Mucosa of gallbladder (tissue), 1 donor: ENCODE measurements at regions not wholly inside any gene's neighbourhood (a gene's known extent, or its start where the extent isn't known, plus 50 kb on each side); places are given as distances from the start of the nearest gene placed in this dataset.
"Not testable (repeated sequence)": the region's sequence is repeated elsewhere in the genome, so short reads cannot be mapped to it uniquely, and the experiment has no call there.

Experiments used
- DNase-seq: peaks from one replicate; pipeline ENCODE4 v3.0.0-alpha.2; 2020; ENCODE audit warnings: low spot score
- donor health status: DM: no; HTN: no; CAD: no.

- no peak for DNase-seq
Observed at GRCh38 chr13:43946281-43946680, 66.6 kb downstream of the LACC1 start.

GRCh38 chr13:43947897-43948458 lies 68.3 kb downstream of the LACC1 start:
- DNase-seq, result no peak

- no peak for DNase-seq
Observed at GRCh38 chr13:43953370-43953769, 73.7 kb downstream of the LACC1 start.

DNA sequence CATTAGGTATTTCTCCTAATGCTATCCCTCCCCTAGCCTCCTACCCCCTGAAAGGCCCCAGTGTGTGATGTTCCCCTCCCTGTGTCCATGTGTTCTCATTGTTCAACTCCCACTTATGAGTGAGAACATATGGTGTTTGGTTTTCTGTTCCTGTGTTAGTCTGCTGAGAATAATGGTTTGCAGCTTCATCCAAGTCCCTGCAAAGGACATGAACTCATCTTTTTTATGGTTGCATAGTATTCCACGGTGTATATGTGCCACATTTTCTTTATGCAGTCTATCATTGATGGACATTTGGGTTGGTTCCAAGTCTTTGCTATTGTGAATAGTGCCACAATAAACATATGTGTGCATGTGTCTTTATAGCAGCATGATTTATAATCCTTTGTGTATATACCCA lies 77.3 kb downstream of the LACC1 start:
- DNase-seq, result not testable (repeated sequence)

DNA sequence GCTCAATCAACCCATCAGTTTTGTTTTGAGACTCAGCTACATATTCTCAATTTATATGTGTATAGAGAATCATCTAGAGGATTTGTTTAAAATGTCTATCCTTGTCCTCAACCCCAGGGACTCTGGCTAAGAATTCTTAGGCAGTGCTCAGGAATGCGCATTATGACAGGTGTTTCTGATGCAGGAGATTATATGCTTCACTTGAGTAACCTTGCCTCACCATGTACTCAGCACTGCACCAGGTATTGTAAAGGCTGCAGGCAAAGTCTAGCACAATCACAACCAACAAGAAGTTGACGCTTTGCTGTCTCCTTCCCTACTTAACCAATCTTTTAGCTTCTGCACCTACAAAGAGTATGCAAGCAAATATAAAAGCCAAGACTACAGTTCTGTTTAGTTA lies 79.6 kb downstream of the LACC1 start:
- DNase-seq, result no peak

- DNase-seq, result no peak
Observed at GRCh38 chr13:43961909-43962308, 82.2 kb downstream of the LACC1 start.

GRCh38 chr13:43963726-43964125 lies 84.0 kb downstream of the LACC1 start:
- DNase-seq, result no peak

- no peak for DNase-seq
Observed at GRCh38 chr13:43964698-43965458, 85.2 kb downstream of the LACC1 start.

GRCh38 chr13:43965459-43965845 lies 85.7 kb downstream of the LACC1 start:
- DNase-seq, result no peak

GRCh38 chr13:43968251-43968942 lies 88.7 kb downstream of the LACC1 start:
- DNase-seq, result not testable (repeated sequence)

DNA sequence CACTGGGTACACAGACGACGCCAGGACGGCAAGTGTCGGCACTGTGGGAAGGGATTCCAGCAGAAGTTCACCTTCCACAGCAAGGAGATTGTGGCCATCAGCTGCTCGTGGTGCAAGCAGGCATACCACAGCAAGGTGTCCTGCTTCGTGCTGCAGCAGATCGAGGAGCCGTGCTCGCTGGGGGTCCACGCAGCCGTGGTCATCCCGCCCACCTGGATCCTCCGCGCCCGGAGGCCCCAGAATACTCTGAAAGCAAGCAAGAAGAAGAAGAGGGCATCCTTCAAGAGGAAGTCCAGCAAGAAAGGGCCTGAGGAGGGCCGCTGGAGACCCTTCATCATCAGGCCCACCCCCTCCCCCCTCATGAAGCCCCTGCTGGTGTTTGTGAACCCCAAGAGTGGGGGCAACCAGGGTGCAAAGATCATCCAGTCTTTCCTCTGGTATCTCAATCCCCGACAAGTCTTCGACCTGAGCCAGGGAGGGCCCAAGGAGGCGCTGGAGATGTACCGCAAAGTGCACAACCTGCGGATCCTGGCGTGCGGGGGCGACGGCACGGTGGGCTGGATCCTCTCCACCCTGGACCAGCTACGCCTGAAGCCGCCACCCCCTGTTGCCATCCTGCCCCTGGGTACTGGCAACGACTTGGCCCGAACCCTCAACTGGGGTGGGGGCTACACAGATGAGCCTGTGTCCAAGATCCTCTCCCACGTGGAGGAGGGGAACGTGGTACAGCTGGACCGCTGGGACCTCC lies 89.4 kb downstream of the LACC1 start:
- DNase-seq, result not testable (repeated sequence)

- not testable (repeated sequence) for DNase-seq
Observed at GRCh38 chr13:43969919-43970318, 90.2 kb downstream of the LACC1 start.

GRCh38 chr13:43970520-43971242 lies 91.0 kb downstream of the LACC1 start:
- not testable (repeated sequence) for DNase-seq

DNA sequence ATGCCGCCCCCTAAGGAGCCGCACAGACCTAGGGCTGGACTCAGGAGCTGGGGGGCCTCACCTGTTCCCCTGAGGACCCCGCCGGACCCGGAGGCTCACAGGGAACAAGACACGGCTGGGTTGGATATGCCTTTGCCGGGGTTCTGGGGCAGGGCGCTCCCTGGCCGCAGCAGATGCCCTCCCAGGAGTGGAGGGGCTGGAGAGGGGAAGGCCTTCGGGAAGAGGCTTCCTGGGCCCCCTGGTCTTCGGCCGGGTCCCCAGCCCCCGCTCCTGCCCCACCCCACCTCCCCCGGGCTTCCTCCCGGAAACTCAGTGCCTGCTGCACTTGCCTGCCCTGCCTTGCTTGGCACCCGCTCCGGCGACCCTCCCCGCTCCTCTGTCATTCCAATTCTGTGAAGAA lies 91.6 kb downstream of the LACC1 start:
- DNase-seq, result not testable (repeated sequence)

GRCh38 chr13:43977911-43978310 lies 98.2 kb downstream of the LACC1 start:
- DNase-seq, result no peak

DNA sequence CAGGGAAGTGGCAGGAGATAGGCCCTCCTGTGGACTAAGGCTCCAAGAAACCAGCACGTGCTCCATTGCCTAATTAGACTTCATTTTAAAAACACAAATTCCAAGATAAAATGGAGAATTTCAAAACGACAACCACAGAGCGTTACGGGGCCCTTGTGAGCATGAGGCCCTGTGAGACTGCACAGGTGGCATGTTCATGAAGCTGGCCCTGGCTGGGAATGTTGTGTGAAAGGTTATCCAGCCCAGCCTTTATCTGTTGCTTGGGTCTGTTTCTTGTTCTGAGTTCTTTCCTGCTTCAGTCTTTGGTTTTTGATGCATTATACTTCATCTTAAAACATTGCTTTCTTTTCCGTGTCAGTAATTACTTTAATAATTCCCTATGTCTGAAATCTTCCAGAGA lies 99.0 kb downstream of the LACC1 start:
- no peak for DNase-seq

- no peak for DNase-seq
Observed at GRCh38 chr13:43979492-43979891, 99.8 kb downstream of the LACC1 start.

GRCh38 chr13:43980587-43980986 lies 100.9 kb downstream of the LACC1 start:
- DNase-seq, result no peak

DNA sequence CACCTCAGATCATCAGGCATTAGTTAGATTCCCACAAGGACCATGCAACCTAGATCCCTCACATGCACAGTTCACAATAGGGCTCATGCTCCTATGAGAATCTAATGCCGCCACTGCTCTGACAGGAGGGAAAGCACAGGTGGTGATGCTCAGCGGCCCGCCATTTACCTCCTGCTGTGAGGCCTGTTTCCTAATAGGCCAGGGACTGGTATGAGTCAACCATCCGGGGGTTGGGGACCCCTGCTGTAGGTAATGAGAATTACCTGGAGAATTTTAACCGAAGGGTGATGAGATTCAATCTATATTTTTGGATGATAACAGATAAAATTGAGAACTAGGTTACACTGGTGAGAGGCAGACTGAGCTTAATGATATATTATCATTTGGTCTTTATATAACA lies 101.4 kb downstream of the LACC1 start:
- no peak for DNase-seq

DNA sequence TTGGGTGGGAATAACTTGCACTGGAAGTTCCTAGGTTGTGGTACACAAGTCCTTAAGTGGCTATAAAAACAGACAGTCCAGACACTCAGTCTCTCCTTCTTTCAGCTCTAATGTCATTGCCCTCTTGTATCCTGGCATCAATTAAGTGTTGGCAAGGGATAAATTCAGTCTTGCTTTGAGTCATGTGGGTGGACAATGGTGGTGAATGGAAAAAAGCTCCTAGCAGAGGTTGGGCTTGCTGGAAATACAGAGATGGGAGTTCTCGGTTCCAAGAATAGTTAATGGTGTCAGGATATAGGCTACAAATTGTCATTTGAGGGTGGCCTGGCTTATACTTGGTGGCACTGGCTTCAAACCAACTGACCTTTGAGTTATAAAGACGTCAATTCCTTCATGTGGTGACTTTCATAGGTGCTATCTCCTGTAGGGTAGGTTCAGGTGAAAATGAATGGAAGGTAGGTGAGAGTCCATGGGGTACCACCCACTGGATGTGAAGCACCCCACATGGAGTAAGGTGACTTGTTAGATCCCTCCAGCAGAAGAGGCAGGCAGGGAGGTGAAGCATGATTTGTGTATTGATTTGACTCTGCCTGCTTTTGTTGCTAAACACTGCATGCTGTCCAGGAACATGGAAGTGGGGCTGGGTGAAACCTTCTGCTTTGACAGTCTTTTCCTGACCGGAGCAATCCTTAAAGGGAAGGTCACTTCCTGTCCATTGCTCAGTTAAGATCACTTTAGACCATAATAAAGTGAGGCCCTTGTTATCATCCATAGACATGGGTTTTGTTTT lies 102.0 kb downstream of the LACC1 start:
- DNase-seq, result no peak

DNA sequence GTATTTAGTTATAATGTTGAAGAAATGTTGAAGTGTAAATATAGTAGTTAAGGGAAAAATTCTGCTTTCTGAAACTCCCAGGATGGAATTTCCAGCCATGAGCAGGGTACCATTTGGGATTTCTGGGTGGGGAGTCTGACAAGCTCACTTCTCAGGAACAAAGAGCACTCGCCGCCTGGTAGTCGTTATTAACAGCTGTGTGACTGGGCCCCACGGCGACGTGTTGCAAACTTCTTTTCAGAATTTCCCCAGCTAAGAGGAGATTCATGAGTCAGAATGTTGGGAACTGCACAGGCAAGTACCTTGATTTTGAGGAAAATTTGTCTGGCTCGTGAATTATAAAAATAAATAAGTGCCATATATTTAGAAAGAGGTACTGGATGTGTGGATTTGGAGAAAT lies 103.7 kb downstream of the LACC1 start:
- no peak for DNase-seq
